Tibial nerve (tissue), 4 donors: ENCODE measurements at regions not wholly inside any gene's neighbourhood (a gene's known extent, or its start where the extent isn't known, plus 50 kb on each side); places are given as distances from the start of the nearest gene placed in this dataset.

ENCODE experiments used
- EP300 ChIP-seq, 2 donors: sonication (generic); formaldehyde crosslinking; IDR thresholded peaks; one replicate each; pipeline ENCODE4 v1.6.1; 2017; ENCODE audit warnings: antibody characterized with exemption in 2 of 2, mild to moderate bottlenecking in 1 of 2
- POLR2A ChIP-seq, 2 donors: fragments of 450-650 bp; IDR thresholded peaks; one replicate each; pipeline ENCODE4 v1.6.1; 2017; ENCODE audit warnings: antibody characterized with exemption in 2 of 2, mild to moderate bottlenecking in 2 of 2, moderate library complexity in 2 of 2
- TF ChIP-seq, protein P1 (sequence below), 5 experiments: fragments of 200-600 bp in 3 of 5; fragments of 450-650 bp in 2 of 5; sonication (generic) in 3 of 5; IDR thresholded peaks; one replicate each; pipeline ENCODE4 v1.5.1; 2016 to 2019; ENCODE audit warnings: antibody characterized with exemption in 5 of 5, mild to moderate bottlenecking in 3 of 5, moderate library complexity in 2 of 5

DNA sequence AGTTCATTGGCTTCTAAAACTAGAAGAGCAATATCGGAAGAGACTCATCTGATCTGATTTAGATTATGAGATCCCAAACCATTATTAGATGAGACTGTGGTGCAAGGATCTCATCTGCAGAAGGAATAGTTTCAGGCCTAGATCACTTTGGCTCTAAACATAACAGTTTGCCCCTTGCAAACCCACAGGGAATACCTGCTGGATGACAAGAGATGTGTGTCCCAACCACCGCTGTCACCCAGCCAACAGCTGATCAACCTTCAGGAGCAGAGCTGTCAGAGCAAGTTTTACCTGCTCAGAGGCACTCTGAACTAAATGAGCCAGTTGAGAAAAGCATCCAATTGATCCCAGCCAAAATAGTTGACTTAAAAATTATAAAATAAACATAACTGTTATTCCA lies 64.0 kb upstream of the ST3GAL6 start:
- TF ChIP-seq, protein P1, sequence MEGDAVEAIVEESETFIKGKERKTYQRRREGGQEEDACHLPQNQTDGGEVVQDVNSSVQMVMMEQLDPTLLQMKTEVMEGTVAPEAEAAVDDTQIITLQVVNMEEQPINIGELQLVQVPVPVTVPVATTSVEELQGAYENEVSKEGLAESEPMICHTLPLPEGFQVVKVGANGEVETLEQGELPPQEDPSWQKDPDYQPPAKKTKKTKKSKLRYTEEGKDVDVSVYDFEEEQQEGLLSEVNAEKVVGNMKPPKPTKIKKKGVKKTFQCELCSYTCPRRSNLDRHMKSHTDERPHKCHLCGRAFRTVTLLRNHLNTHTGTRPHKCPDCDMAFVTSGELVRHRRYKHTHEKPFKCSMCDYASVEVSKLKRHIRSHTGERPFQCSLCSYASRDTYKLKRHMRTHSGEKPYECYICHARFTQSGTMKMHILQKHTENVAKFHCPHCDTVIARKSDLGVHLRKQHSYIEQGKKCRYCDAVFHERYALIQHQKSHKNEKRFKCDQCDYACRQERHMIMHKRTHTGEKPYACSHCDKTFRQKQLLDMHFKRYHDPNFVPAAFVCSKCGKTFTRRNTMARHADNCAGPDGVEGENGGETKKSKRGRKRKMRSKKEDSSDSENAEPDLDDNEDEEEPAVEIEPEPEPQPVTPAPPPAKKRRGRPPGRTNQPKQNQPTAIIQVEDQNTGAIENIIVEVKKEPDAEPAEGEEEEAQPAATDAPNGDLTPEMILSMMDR (IDR thresholded peaks at IDR 0.05) = no peak
- TF ChIP-seq POLR2A (IDR thresholded peaks at IDR 0.05) (no peak), EP300 (IDR thresholded peaks at IDR 0.05) (no peak)
